NCI-H82 treated with DMSO at 0.1 percent for 48 hours (cell line): ENCODE measurements at regions not wholly inside any gene's neighbourhood (a gene's known extent, or its start where the extent isn't known, plus 50 kb on each side); places are given as distances from the start of the nearest gene placed in this dataset.
A peak's percentile ranks its signal among the peaks of the same experiment; 100 is the strongest.

ENCODE experiments used
- DNase-seq: peaks from one replicate; lab custom pipeline; 2025; ENCODE audit not compliant: unreplicated experiment; lab: John Stamatoyannopoulos, UW

GRCh38 chr19:31164791-31165251 is 184.4 kb downstream of the TSHZ3 start:
- DNase-seq = no peak

DNA sequence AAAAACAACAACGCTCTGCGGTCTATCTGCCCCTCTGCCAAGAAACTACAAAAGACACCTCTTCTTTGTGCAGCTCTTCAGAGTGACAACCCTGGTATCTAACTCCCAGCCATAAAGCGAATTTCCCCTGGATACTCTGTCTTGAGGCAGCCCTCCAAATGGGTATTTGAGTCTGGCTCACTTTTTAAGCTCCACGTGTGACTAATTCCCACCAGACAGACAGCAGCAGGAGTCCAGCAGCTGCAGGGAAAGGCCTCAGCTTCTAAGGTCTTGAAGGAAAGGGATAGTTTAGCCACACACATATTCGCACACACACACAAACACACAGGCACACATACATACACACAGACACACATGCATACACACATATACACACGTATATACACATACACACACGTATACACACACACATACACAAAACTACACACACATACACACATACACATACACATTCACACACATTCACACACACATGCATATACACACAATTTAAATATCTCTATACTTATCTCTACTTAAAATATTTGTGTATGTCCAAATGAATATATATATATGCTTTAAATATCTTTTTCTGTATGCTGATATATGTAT is 188.8 kb downstream of the TSHZ3 start:
- no peak for DNase-seq

GRCh38 chr19:31154021-31154420 is 195.2 kb downstream of the TSHZ3 start:
- DNase-seq = no peak

DNA sequence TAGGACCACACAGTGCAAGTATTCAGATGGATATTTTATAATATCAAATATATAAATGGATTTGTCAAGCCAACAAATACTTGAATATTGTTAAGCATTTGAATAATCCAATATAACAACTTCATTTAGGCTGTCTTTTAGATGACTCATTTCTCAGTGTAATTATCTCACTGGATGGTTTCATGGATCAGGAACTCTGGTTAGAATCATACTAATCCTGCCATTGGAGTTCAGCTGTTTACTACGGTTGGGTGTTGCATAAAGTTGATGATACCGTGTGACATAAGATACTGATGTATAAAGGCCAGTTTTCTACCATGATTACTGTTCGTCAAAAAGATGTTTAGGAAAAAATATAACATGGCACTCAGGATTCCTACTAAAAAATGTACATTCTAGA is 196.3 kb downstream of the TSHZ3 start:
- DNase-seq = no peak

DNA sequence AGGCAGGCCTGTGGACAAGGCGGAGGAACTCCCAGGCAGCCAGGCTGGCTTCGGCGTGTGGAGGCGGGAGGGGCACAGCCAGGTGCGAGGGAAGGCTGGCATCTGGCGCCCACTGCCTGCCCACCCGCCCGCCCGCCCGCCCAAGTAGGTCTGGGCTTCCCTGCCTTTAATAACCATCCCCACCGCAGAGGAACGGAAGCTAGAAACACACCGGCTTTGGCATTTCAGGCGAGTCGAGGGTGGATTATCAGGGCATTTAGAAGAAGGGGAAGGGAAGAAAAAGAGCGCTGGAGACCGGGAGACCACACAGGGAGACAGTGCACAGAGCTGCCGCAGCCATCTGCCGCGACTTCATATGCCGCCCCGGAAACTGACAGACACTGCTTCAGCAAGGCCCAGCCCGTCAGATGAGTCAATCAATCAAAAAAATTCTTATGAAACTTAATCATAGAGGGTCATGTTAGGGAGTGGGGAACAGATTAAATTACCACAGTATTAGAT is 199.7 kb downstream of the TSHZ3 start:
- peak; percentile 53 for DNase-seq

DNA sequence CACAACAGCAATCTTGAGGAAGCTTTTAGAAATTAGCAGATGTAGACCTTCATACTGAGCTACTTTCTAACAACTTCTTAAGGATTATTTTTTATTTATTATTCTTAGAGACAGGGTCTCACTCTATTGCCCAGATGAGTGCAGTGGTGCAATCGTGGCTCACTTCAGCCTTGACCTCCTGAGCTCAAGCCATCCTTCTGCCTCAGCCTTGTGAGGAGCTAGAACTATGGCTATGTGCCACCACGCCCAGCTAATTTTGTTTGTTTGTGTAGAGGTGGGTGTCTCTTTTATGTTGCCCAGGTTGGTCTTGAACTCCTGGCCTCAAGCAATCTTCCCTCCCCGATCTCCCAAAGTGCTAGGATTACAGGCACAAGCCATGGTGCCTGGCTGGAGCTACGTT is 200.6 kb downstream of the TSHZ3 start:
- no peak for DNase-seq

GRCh38 chr19:31147234-31147633 is 202.0 kb downstream of the TSHZ3 start:
- no peak for DNase-seq

- no peak for DNase-seq
These were observed 202.6 kb downstream of the TSHZ3 start for GRCh38 chr19:31146546-31147183.

GRCh38 chr19:31146015-31146414 is 203.2 kb downstream of the TSHZ3 start:
- DNase-seq = no peak

DNA sequence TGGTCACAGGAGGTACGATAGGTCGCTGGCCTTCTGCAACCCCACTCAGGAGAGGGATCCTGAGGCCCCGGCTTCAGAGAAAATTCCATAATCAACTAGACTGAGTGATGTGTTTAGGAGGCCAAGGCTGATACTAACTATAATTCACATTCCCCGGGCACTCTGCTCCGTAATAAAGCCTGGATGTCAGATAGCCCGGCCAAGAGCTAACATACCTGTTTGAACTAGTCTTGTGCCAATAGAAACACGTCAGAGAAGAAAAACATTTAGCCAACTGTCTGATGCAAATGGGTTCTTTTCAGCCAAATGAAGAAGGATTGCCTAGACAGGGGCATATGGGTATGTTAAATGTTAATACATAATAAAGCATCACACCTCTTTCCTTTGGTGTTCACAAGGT is 204.2 kb downstream of the TSHZ3 start:
- DNase-seq = no peak

DNA sequence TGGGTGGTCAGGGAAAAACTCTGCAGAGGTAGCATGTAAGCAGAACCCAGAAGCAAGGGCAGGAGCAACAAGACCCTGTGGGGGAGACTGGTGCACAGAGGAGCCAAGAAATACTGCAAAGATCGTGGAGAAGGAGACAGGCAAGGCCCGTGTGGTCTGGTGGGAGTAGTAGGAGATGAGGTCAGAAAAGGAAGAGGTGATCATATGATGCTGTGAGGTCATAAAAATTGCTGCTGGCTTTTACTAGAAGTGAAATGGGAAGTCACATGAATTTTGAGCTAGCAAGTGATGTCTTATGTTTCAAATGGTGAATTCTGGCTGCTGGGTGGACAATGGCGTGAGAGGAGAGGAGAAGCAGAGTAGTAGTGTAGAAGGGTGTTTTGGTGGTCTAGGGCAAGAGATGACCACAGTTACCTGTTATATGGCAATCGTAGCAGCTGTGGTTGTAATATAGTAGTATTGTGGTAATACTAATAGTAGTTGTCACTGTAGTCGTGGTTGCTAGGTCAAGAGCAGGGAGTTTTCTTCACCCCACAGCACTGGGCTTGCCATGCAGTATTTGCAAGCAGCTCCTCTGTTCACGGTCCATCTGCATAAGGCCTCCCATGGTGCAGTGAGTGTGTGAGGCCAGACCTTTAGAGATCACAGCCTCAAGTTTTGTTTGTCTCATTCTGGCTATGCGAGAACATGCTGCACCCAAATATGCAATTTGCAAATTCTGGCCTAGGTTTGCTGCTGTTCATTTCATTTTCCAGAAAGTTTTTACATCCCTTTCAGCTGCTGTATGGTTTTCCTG is 205.0 kb downstream of the TSHZ3 start:
- DNase-seq = no peak

DNA sequence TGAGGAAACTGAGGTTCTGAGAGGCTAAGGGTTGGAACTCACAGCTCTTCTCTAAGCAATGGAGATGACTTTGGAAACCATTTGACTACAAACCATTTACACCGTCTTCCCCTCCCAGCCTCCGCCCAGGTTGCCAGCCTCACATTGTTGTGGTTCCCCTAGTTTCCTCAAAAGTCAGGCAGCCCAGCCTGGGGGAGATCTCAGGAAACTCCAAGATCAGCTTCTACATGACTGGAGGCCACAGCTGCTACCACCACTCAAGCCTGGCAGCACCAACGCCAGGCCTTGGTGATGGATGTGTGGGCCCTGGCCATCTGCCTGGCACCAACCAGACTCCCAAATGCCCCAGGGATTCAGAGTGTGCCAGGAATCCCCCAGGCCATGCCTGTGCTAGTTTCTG is 207.9 kb downstream of the TSHZ3 start:
- no peak for DNase-seq

- no peak for DNase-seq
These were observed 208.5 kb downstream of the TSHZ3 start for GRCh38 chr19:31140717-31141116.

- no peak for DNase-seq
These were observed 209.2 kb downstream of the TSHZ3 start for GRCh38 chr19:31139871-31140505.

DNA sequence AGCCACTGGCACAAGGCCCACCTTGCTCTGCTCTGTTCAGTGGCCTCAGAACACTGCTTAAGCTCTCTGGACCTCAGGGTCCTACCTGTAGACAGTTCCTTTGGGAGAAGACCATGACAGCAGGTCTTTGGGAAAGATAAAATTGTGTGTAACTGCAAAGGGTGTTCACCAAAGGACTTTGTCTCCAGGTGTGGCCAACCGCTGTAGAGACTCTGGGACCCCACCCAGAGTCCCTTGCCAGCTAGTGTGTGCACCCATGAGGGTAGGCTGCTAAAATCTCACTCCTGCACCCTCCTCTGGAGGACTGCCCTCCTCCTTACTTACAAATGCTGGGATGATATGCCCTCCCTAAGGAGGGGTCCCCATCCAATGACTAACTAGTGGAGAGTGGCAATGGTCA is 211.2 kb downstream of the TSHZ3 start:
- DNase-seq = no peak

- DNase-seq = no peak
These were observed 213.4 kb downstream of the TSHZ3 start for GRCh38 chr19:31135841-31136240.

DNA sequence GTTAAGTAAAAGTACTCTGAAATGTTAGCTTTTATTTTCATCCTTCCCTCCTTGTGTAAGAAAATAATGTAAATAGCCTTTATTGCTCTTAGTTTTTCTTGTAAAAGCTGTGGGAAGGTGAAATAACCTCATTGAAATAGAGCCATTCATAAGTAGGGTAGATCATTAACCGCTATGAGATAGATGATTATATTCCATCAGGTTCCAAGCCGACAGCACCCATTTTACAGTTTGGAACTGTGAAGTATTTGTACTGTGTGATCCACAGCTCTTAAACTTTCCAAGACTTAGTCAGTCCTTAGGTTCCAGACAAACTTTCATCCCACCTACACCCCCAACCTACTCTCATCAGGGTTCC is 216.5 kb downstream of the TSHZ3 start:
- DNase-seq = no peak

DNA sequence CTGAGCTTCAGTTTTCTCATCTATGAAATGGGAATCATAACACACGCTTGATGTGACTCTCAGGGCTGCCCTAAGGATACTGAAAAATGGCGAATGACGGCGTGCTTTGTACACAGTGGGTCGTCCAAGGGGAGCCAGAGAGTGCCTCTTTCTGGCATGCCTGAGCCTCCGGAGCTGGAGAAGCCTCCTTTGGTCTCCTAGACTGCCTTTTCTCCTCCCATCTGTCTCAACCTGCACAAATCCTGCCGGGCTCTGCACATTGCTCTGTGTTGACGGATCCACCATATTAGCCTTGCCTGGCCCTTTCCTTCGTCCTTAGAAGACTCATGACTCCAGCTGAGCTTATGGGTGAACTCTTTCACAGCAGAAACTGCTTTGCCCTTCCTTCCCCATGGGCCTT is 220.9 kb downstream of the TSHZ3 start:
- no peak for DNase-seq

DNA sequence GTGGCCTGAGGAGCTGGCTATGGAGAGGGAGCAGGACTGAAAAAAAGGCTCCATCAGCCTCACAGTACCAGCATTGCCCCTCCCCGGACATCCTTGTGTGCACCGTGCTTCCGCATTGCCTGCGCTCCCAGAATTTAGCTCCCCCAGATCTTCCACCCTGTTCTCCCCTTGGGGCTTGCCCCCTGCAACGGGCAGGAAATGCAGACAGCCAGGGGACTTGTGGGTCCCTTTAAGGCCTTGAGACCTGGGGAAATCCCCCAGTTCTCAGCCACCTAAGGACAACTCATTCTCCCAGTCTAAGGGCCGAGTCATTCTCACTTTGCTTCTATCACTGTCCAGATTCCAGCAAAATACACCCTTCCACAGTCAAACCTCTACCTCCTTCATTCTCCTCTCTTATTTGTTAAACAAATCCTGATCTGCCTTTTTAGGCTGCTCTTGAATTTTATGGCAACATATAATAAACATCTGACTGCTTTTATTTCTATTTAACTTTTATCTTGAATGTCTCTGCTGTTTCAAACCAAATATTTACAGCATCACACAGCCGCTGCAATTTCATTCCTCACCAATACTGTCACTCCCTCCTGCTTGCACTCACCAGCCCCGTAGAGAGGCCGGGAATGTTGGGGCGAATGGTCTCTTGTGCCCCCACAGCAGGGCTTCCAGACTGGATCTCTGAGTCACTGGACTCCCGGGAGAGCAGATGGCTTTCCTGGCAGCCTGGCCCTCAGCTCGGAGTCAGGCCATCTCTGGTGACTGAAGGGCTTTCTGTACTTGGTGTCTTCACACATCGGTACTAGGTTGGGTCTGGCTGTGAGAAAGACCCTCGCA is 221.9 kb downstream of the TSHZ3 start:
- DNase-seq = no peak

- no peak for DNase-seq
These were observed 223.0 kb downstream of the TSHZ3 start for GRCh38 chr19:31126236-31126635.

GRCh38 chr19:31125071-31125470 is 224.2 kb downstream of the TSHZ3 start:
- DNase-seq = no peak
